Right lobe of liver (tissue), 4 donors: ENCODE measurements at regions not wholly inside any gene's neighbourhood (a gene's known extent, or its start where the extent isn't known, plus 50 kb on each side); places are given as distances from the start of the nearest gene placed in this dataset.

Experiments used
- POLR2A ChIP-seq: fragments of 450-650 bp; IDR thresholded peaks from one replicate; pipeline ENCODE4 v1.6.1; 2017; ENCODE audit warnings: antibody characterized with exemption, mild to moderate bottlenecking
- TF ChIP-seq, protein P1 (sequence below), 4 donors: fragments of 200-600 bp in 3 of 4; fragments of 450-650 bp in 1 of 4; IDR thresholded peaks; one replicate each; pipeline versions ENCODE4 v1.5.1 to v1.8.0; 2016 to 2022; ENCODE audit warnings: antibody characterized with exemption in 4 of 4, mild to moderate bottlenecking in 2 of 4
- donor health status: DM: no; HTN: no; CAD: no.
- donor health status: DM: no; HTN: no; CAD: no.
- donor health status: DM: no; HTN: yes; CAD: no.

DNA sequence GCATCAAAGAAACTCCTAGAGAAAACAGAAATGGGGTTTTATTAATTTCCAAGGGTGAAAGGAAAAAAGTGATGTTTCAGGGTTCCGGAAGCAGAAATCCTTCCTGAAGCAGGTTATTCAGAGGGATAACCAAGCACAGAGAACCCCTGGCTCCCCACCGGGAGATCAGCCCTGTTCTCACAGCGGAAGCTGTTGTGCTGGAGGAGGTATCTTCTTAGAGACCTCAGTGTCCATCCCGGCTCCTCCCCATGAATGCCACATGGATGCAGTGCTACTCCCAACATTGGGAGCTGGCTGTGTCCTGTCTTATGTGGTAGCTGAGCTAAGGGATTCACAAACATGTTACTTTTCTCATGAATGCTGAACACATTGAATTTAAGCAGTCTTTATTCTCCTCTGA, 80.9 kb upstream of the IRX2 start:
- TF ChIP-seq, protein P1, sequence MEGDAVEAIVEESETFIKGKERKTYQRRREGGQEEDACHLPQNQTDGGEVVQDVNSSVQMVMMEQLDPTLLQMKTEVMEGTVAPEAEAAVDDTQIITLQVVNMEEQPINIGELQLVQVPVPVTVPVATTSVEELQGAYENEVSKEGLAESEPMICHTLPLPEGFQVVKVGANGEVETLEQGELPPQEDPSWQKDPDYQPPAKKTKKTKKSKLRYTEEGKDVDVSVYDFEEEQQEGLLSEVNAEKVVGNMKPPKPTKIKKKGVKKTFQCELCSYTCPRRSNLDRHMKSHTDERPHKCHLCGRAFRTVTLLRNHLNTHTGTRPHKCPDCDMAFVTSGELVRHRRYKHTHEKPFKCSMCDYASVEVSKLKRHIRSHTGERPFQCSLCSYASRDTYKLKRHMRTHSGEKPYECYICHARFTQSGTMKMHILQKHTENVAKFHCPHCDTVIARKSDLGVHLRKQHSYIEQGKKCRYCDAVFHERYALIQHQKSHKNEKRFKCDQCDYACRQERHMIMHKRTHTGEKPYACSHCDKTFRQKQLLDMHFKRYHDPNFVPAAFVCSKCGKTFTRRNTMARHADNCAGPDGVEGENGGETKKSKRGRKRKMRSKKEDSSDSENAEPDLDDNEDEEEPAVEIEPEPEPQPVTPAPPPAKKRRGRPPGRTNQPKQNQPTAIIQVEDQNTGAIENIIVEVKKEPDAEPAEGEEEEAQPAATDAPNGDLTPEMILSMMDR (IDR thresholded peaks at IDR 0.05): no peak
- TF ChIP-seq POLR2A: no peak
